Middle frontal gyrus (tissue), 1 donor: ENCODE measurements at regions not wholly inside any gene's neighbourhood (a gene's known extent, or its start where the extent isn't known, plus 50 kb on each side); places are given as distances from the start of the nearest gene placed in this dataset.
"Not testable (repeated sequence)": the region's sequence is repeated elsewhere in the genome, so short reads cannot be mapped to it uniquely, and the experiment has no call there.

Source experiments
- DNase-seq: peaks from one replicate; pipeline ENCODE4 v3.0.0-alpha.2; 2015; ENCODE audit warnings: low spot score; ENCODE audit errors: extremely low spot score

- no peak for DNase-seq
Measured at GRCh38 chr9:78902051-78902450, 605.1 kb downstream of the PSAT1 start.

- no peak for DNase-seq
Measured at GRCh38 chr9:78903581-78903980, 606.7 kb downstream of the PSAT1 start.

GRCh38 chr9:78904686-78905085 is 607.8 kb downstream of the PSAT1 start:
- DNase-seq: no peak

GRCh38 chr9:78905387-78905786 is 608.5 kb downstream of the PSAT1 start:
- no peak for DNase-seq

- no peak for DNase-seq
Measured at GRCh38 chr9:78905986-78906755, 609.2 kb downstream of the PSAT1 start.

GRCh38 chr9:78909566-78909965 is 612.6 kb downstream of the PSAT1 start:
- no peak for DNase-seq

- DNase-seq: not testable (repeated sequence)
Measured at GRCh38 chr9:78916884-78917283, 620.0 kb downstream of the PSAT1 start.

- no peak for DNase-seq
Measured at GRCh38 chr9:78918976-78919375, 622.1 kb downstream of the PSAT1 start.

- no peak for DNase-seq
Measured at GRCh38 chr9:78919701-78920100, 622.8 kb downstream of the PSAT1 start.

GRCh38 chr9:78921341-78921740 is 624.4 kb downstream of the PSAT1 start:
- no peak for DNase-seq

- DNase-seq: no peak
Measured at GRCh38 chr9:78923966-78924659, 627.2 kb downstream of the PSAT1 start.

- no peak for DNase-seq
Measured at GRCh38 chr9:78927099-78927940, 630.4 kb downstream of the PSAT1 start.

GRCh38 chr9:78928625-78929405 is 631.9 kb downstream of the PSAT1 start:
- no peak for DNase-seq

GRCh38 chr9:78930281-78930680 is 633.4 kb downstream of the PSAT1 start:
- DNase-seq: no peak

- no peak for DNase-seq
Measured at GRCh38 chr9:78932849-78933627, 636.1 kb downstream of the PSAT1 start.

GRCh38 chr9:78934880-78935279 is 636.9 kb upstream of the TLE4 start:
- no peak for DNase-seq

- DNase-seq: no peak
Measured at GRCh38 chr9:78938821-78939220, 632.9 kb upstream of the TLE4 start.

GRCh38 chr9:78939311-78940065 is 632.3 kb upstream of the TLE4 start:
- DNase-seq: no peak

GRCh38 chr9:78940121-78940855 is 631.5 kb upstream of the TLE4 start:
- no peak for DNase-seq
